ENCODE measurements at regions not wholly inside any gene's neighbourhood (a gene's known extent, or its start where the extent isn't known, plus 50 kb on each side); places are given as distances from the start of the nearest gene placed in this dataset.
"Not testable (repeated sequence)": the region's sequence is repeated elsewhere in the genome, so short reads cannot be mapped to it uniquely, and the experiment has no call there.

- DNase-seq (ENCODE audit: extremely low read depth, low read depth): no peak
- no peak overlapping the region for H3K4me3 ChIP-seq (replicated peaks; ENCODE audit: low read depth, low read length)
- TF ChIP-seq CTCF (IDR thresholded peaks at IDR 0.05; ENCODE audit: low read depth, low read length, missing control alignments): no peak
These were observed 145.0 kb upstream of the GRK3 start for GRCh38 chr22:25419247-25420113.

GRCh38 chr22:25420114-25420441 lies 144.4 kb upstream of the GRK3 start:
- not testable (repeated sequence) for H3K4me3 ChIP-seq (replicated peaks; ENCODE audit: low read depth, low read length); DNase-seq (ENCODE audit: extremely low read depth, low read depth)

- no peak overlapping the region for H3K4me3 ChIP-seq (replicated peaks; ENCODE audit: low read depth, low read length)
- no peak for DNase-seq (ENCODE audit: extremely low read depth, low read depth)
- no peak for TF ChIP-seq CTCF (IDR thresholded peaks at IDR 0.05; ENCODE audit: low read depth, low read length, missing control alignments)
These were observed 144.0 kb upstream of the GRK3 start for GRCh38 chr22:25420471-25420924.

- no peak for TF ChIP-seq CTCF (IDR thresholded peaks at IDR 0.05; ENCODE audit: low read depth, low read length, missing control alignments)
- no peak for DNase-seq (ENCODE audit: extremely low read depth, low read depth)
- no peak overlapping the region for H3K4me3 ChIP-seq (replicated peaks; ENCODE audit: low read depth, low read length)
These were observed 143.3 kb upstream of the GRK3 start for GRCh38 chr22:25420925-25421904.

GRCh38 chr22:25426530-25427308 lies 137.8 kb upstream of the GRK3 start:
- H3K4me3 ChIP-seq (replicated peaks; ENCODE audit: low read depth, low read length); DNase-seq (ENCODE audit: extremely low read depth, low read depth): not testable (repeated sequence)
- peak; percentile 5 for TF ChIP-seq CTCF (IDR thresholded peaks at IDR 0.05; ENCODE audit: low read depth, low read length, missing control alignments)

GRCh38 chr22:25431637-25432342 lies 132.7 kb upstream of the GRK3 start:
- not testable (repeated sequence) for H3K4me3 ChIP-seq (replicated peaks; ENCODE audit: low read depth, low read length); DNase-seq (ENCODE audit: extremely low read depth, low read depth)

- H3K4me3 ChIP-seq (replicated peaks; ENCODE audit: low read depth, low read length); DNase-seq (ENCODE audit: extremely low read depth, low read depth): not testable (repeated sequence)
These were observed 131.0 kb upstream of the GRK3 start for GRCh38 chr22:25433381-25433970.

Measured in HFF-Myc (cell line).